A549 (cell line): ENCODE measurements at regions not wholly inside any gene's neighbourhood (a gene's known extent, or its start where the extent isn't known, plus 50 kb on each side); places are given as distances from the start of the nearest gene placed in this dataset.

Source experiments
- ATAC-seq, 2 experiments: fragments of 200-7000 bp in 1 of 2; fragments of >200 bp in 1 of 2; cut with Nextera tagmentation in 1 of 2; cut with Tn5 transposase in 1 of 2; 3 replicates each; pipeline versions ENCODE4 v1.8.0 to v1.9.1; 2018 to 2020; ENCODE audit warnings: mild to moderate bottlenecking in 1 of 2, moderate library complexity in 1 of 2
- CTCF ChIA-PET: fragments of 300-600 bp; sonication (Branson Sonifier 250); formaldehyde crosslinking; extraction: SDS; loops from one replicate; lab custom pipeline; 2021; ENCODE audit warnings: antibody characterized with exemption, inconsistent platforms; lab: Yijun Ruan, JAX
- POLR2A ChIA-PET: fragments of 350-600 bp; formaldehyde crosslinking; extraction: SDS; loops from one replicate; lab custom pipeline; 2021; ENCODE audit warnings: antibody characterized with exemption, inconsistent platforms; lab: Yijun Ruan, JAX
- DNase-seq, 2 experiments: peaks; one replicate each; pipeline versions ENCODE4 v3.0.0 to v3.0.0-alpha.2; 2011 to 2016; ENCODE audit warnings: low read depth in 1 of 2, low spot score in 1 of 2
- FAIRE-seq: peaks from 2 replicates; lab custom pipeline; 2011; peaks lifted over from hg19 to GRCh38; lab: Jason Lieb, UNC
- H3K27ac ChIP-seq, 2 experiments: fragments of >200 bp; sonication (Bioruptor Twin); formaldehyde crosslinking; 3 replicates each; pipeline ENCODE4 v1.5.1; 2016 to 2017
- H3K4me1 ChIP-seq: fragments of >200 bp; sonication (Bioruptor Twin); formaldehyde crosslinking; 3 replicates; pipeline ENCODE4 v1.6.1; 2016
- H3K4me2 ChIP-seq: fragments of >200 bp; sonication (Bioruptor Twin); formaldehyde crosslinking; 3 replicates; pipeline ENCODE4 v1.6.1; 2016
- H3K4me3 ChIP-seq: fragments of >200 bp; sonication (Bioruptor Twin); formaldehyde crosslinking; 3 replicates; pipeline ENCODE4 v1.5.1; 2016
- H3K9me3 ChIP-seq: fragments of >200 bp; sonication (Bioruptor Twin); formaldehyde crosslinking; 3 replicates; pipeline ENCODE4 v1.6.1; 2016
- ATOH8 ChIP-seq: fragments of 250-450 bp; sonication (Bioruptor Pico); IDR thresholded peaks from 2 replicates; pipeline ENCODE4 v1.5.0; 2020; ENCODE audit warnings: low read depth, mild to moderate bottlenecking, moderate library complexity
- CBX8 ChIP-seq: fragments of 200-600 bp; sonication (generic); IDR thresholded peaks from 2 replicates; pipeline ENCODE4 v1.6.1; 2016
- CHD4 ChIP-seq: fragments of 200-600 bp; sonication (generic); IDR thresholded peaks from 2 replicates; pipeline ENCODE4 v1.6.1; 2016; ENCODE audit warnings: antibody characterized with exemption, mild to moderate bottlenecking, borderline replicate concordance
- EHF ChIP-seq: fragments of 250-450 bp; sonication (Bioruptor Pico); IDR thresholded peaks from 2 replicates; pipeline ENCODE4 v1.5.0; 2020; ENCODE audit warnings: mild to moderate bottlenecking
- EHMT2 ChIP-seq: fragments of 200-600 bp; sonication (generic); IDR thresholded peaks from 2 replicates; pipeline ENCODE4 v1.6.1; 2016; ENCODE audit warnings: antibody characterized with exemption, low read depth, mild to moderate bottlenecking, moderate library complexity
- EP300 ChIP-seq, 2 experiments: fragments of >200 bp; sonication (Bioruptor Twin); formaldehyde crosslinking; IDR thresholded peaks; 2 replicates in 1 of 2; 3 replicates in 1 of 2; pipeline ENCODE4 v1.6.1; 2016 to 2017
- ESRRA ChIP-seq: fragments of 150-350 bp; IDR thresholded peaks from 2 replicates; pipeline ENCODE4 v1.6.1; 2014; ENCODE audit warnings: mild to moderate bottlenecking, low read length, borderline replicate concordance
- FOSB ChIP-seq: fragments of 250-450 bp; sonication (Bioruptor Pico); IDR thresholded peaks from 2 replicates; pipeline ENCODE4 v1.5.0; 2020; ENCODE audit warnings: mild to moderate bottlenecking, moderate library complexity
- FOXS1 ChIP-seq: fragments of 250-450 bp; sonication (Bioruptor Pico); IDR thresholded peaks from 2 replicates; pipeline ENCODE4 v1.5.0; 2020; ENCODE audit warnings: mild to moderate bottlenecking, moderate library complexity
- GATA3 ChIP-seq: IDR thresholded peaks from 2 replicates; pipeline ENCODE4 v1.6.1; 2012; ENCODE audit warnings: borderline replicate concordance
- HDAC2 ChIP-seq: fragments of 200-600 bp; sonication (generic); IDR thresholded peaks from 2 replicates; pipeline ENCODE4 v1.6.1; 2016
- HES2 ChIP-seq: fragments of >200 bp; sonication (Bioruptor Twin); formaldehyde crosslinking; IDR thresholded peaks from 2 replicates; pipeline ENCODE4 v1.6.1; 2016
- HEYL ChIP-seq: fragments of 250-450 bp; sonication (Bioruptor Pico); IDR thresholded peaks from 2 replicates; pipeline ENCODE4 v1.8.0; 2021; ENCODE audit warnings: mild to moderate bottlenecking, moderate library complexity
- HOXA7 ChIP-seq: fragments of 250-450 bp; sonication (Bioruptor Pico); IDR thresholded peaks from 2 replicates; pipeline ENCODE4 v1.5.0; 2020; ENCODE audit warnings: mild to moderate bottlenecking, moderate library complexity
- MAZ ChIP-seq: fragments of 150-350 bp; IDR thresholded peaks from 2 replicates; pipeline ENCODE4 v1.6.1; 2014; ENCODE audit warnings: antibody characterized with exemption, low read depth, low read length, borderline replicate concordance
- MYC ChIP-seq: IDR thresholded peaks from 2 replicates; pipeline ENCODE4 v1.6.1; 2012; ENCODE audit warnings: mild to moderate bottlenecking, inconsistent platforms, low read length, improper control_type of control experiment, borderline replicate concordance
- NFE2L2 ChIP-seq: fragments of 150-350 bp; conservative IDR thresholded peaks from 2 replicates; pipeline ENCODE4 v1.6.1; 2014; ENCODE audit warnings: low read length
- NR3C1 ChIP-seq: fragments of >200 bp; sonication (Bioruptor Twin); formaldehyde crosslinking; IDR thresholded peaks from 3 replicates; pipeline ENCODE4 v1.6.1; 2017
- PBX3 ChIP-seq: IDR thresholded peaks from 2 replicates; pipeline ENCODE4 v1.6.1; 2012
- PHF8 ChIP-seq: fragments of 200-600 bp; sonication (generic); IDR thresholded peaks from 2 replicates; pipeline ENCODE4 v1.6.1; 2016; ENCODE audit warnings: low read depth, mild to moderate bottlenecking, antibody characterized with exemption, moderate library complexity, borderline replicate concordance
- POLR2A ChIP-seq: IDR thresholded peaks from 2 replicates; pipeline ENCODE4 v1.6.1; 2012; ENCODE audit warnings: mild to moderate bottlenecking, low read length
- RARB ChIP-seq: fragments of 250-450 bp; sonication (Bioruptor Pico); IDR thresholded peaks from 2 replicates; pipeline ENCODE4 v1.8.0; 2021; ENCODE audit warnings: mild to moderate bottlenecking, moderate library complexity
- RCOR1 ChIP-seq: fragments of 150-350 bp; IDR thresholded peaks from 2 replicates; pipeline ENCODE4 v1.6.1; 2014; ENCODE audit warnings: antibody characterized with exemption, low read length, low read depth
- RNF2 ChIP-seq: fragments of 200-600 bp; sonication (generic); IDR thresholded peaks from 2 replicates; pipeline ENCODE4 v1.6.1; 2016; ENCODE audit warnings: low read depth, mild to moderate bottlenecking, antibody characterized with exemption, moderate library complexity, borderline replicate concordance
- SREBF2 ChIP-seq: fragments of 450-650 bp; IDR thresholded peaks from 2 replicates; pipeline ENCODE4 v1.6.1; 2014; ENCODE audit warnings: mild to moderate bottlenecking, moderate library complexity
- TFCP2L1 ChIP-seq: fragments of 250-450 bp; sonication (Bioruptor Pico); IDR thresholded peaks from 2 replicates; pipeline ENCODE4 v1.5.0; 2021; ENCODE audit warnings: mild to moderate bottlenecking
- USF2 ChIP-seq: fragments of 450-650 bp; IDR thresholded peaks from 2 replicates; pipeline ENCODE4 v1.6.1; 2014; ENCODE audit warnings: antibody characterized with exemption
- ZC3H11A ChIP-seq: fragments of 450-650 bp; IDR thresholded peaks from 2 replicates; pipeline ENCODE4 v1.6.1; 2014; ENCODE audit warnings: antibody characterized with exemption, mild to moderate bottlenecking
- ZSCAN20 ChIP-seq: fragments of 250-450 bp; sonication (Bioruptor Pico); IDR thresholded peaks from 2 replicates; pipeline ENCODE4 v1.8.0; 2022; ENCODE audit warnings: mild to moderate bottlenecking, moderate library complexity
- WGBS: methylation state at CpG from one replicate; pipeline ENCODE4 v1.1.6; 2017; ENCODE audit errors: missing lambda C conversion rate; 5-methylcytosine and 5-hydroxymethylcytosine counted together
- TF ChIP-seq, protein P1 (sequence below): IDR thresholded peaks from 2 replicates; pipeline ENCODE4 v1.6.1; 2012; ENCODE audit warnings: low read depth, borderline replicate concordance
- TF ChIP-seq, protein P2 (sequence below): fragments of 250-450 bp; sonication (Bioruptor Pico); IDR thresholded peaks from 2 replicates; pipeline ENCODE4 v1.5.0; 2021; ENCODE audit warnings: mild to moderate bottlenecking, moderate library complexity, borderline replicate concordance

- ChIA-PET POLR2A (no interaction called here), CTCF (no interaction called here)
- no peak overlapping the region for H3K27ac ChIP-seq
- DNase-seq: no peak
- WGBS: 53% methylated on average over 5 of the region's 5 CpGs
- H3K9me3 ChIP-seq: no peaks in the 10 kb centered on the region
- no peak overlapping the region for H3K4me2 ChIP-seq
- TF ChIP-seq NFE2L2 (no peak), HDAC2 (no peak), RARB (CRISPR knock-in tag) (no peak), FOXS1 (CRISPR knock-in tag) (no peak), CHD4 (no peak), EHMT2 (no peak), GATA3 (no peak), TFCP2L1 (CRISPR knock-in tag) (no peak), HOXA7 (CRISPR knock-in tag) (no peak), USF2 (no peak), FOSB (CRISPR knock-in tag) (no peak), MAZ (no peak), RNF2 (no peak), NR3C1 (no peak), CBX8 (no peak), ZSCAN20 (CRISPR knock-in tag) (no peak)
- TF ChIP-seq, protein P1, sequence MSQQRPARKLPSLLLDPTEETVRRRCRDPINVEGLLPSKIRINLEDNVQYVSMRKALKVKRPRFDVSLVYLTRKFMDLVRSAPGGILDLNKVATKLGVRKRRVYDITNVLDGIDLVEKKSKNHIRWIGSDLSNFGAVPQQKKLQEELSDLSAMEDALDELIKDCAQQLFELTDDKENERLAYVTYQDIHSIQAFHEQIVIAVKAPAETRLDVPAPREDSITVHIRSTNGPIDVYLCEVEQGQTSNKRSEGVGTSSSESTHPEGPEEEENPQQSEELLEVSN: no peak
- FAIRE-seq: no peak
- no peak overlapping the region for H3K4me3 ChIP-seq
- ATAC-seq: no peak
- H3K4me1 ChIP-seq: no peaks in the 10 kb centered on the region
Observed at GRCh38 chr12:61687407-61687806, 572.8 kb upstream of the USP15 start.

DNA sequence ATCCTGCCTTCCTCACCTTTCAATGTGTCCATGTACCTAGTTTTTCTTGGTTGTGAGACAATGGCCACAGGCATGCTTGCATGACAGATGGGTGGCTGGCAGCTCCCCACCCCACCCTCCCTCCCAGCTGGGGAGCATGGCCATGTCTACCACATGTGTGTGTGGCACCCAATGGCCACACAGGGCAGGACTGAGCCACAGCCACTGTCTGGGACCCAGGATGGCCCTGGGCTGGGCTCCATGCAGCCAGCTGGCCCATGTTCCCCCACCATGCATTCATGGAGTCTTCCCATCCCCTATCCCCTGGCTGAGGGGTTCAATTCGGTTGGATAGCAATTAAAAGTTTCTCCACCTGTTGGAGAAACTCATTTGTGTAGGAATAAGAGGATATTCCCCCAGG lies 566.0 kb upstream of the USP15 start:
- Histone ChIP-seq H3K4me2 (no peak overlapping the region), H3K27ac (no peak overlapping the region), H3K4me1 (no peaks in the 10 kb centered on the region), H3K4me3 (no peak overlapping the region), H3K9me3 (no peaks in the 10 kb centered on the region; the same call in 2 of the 3 replicates)
- TF ChIP-seq HES2 (no peak), POLR2A (no peak), ATOH8 (CRISPR knock-in tag) (no peak), EHMT2 (no peak), PHF8 (no peak), HEYL (CRISPR knock-in tag) (no peak), ZC3H11A (no peak), MAZ (no peak), SREBF2 (no peak), USF2 (no peak), ESRRA (no peak), MYC (no peak), PBX3 (no peak), EHF (CRISPR knock-in tag) (no peak), RCOR1 (no peak), EP300 (IDR thresholded peaks at IDR 0.05) (no peak)
- TF ChIP-seq, protein P2, sequence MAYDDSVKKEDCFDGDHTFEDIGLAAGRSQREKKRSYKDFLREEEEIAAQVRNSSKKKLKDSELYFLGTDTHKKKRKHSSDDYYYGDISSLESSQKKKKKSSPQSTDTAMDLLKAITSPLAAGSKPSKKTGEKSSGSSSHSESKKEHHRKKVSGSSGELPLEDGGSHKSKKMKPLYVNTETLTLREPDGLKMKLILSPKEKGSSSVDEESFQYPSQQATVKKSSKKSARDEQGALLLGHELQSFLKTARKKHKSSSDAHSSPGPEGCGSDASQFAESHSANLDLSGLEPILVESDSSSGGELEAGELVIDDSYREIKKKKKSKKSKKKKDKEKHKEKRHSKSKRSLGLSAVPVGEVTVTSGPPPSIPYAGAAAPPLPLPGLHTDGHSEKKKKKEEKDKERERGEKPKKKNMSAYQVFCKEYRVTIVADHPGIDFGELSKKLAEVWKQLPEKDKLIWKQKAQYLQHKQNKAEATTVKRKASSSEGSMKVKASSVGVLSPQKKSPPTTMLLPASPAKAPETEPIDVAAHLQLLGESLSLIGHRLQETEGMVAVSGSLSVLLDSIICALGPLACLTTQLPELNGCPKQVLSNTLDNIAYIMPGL (CRISPR knock-in tag): no peak
- DNase-seq (no peak), ATAC-seq (no peak), FAIRE-seq (no peak)
- POLR2A ChIA-PET: no interaction called here
- CTCF ChIA-PET: no interaction called here
- whole genome bisulfite sequencing: 0% methylated on average over 1 of the region's 1 CpG
